ENCODE measurements at regions not wholly inside any gene's neighbourhood (a gene's known extent, or its start where the extent isn't known, plus 50 kb on each side); places are given as distances from the start of the nearest gene placed in this dataset.

- TF ChIP-seq CTCF (IDR thresholded peaks at IDR 0.05) (no peak), POLR2A (IDR thresholded peaks at IDR 0.05) (no peak)
Measured at GRCh38 chr16:26301516-26301915, 609.8 kb downstream of the HS3ST4 start.
